GM19463 (cell line): ENCODE measurements at regions not wholly inside any gene's neighbourhood (a gene's known extent, or its start where the extent isn't known, plus 50 kb on each side); places are given as distances from the start of the nearest gene placed in this dataset.
A peak's percentile ranks its signal among the peaks of the same experiment; 100 is the strongest.
"Not testable (repeated sequence)": the region's sequence is repeated elsewhere in the genome, so short reads cannot be mapped to it uniquely, and the experiment has no call there.

Experiments
- ATAC-seq: cut with Tn5 transposase; IDR thresholded peaks from one replicate; pipeline ENCODE4 v1.9.1; 2021; ENCODE audit warnings: mild to moderate bottlenecking, moderate library complexity; ENCODE audit not compliant: unreplicated experiment

- no peak for ATAC-seq
Observed at GRCh38 chrX:111041018-111041462, 55.0 kb upstream of the PAK3 start.

GRCh38 chrX:111040377-111041017, 55.5 kb upstream of the PAK3 start:
- ATAC-seq, result no peak

- no peak for ATAC-seq
Observed at GRCh38 chrX:111039606-111040005, 56.4 kb upstream of the PAK3 start.

- ATAC-seq, result no peak
Observed at GRCh38 chrX:111035991-111036390, 60.0 kb upstream of the PAK3 start.

- no peak for ATAC-seq
Observed at GRCh38 chrX:111035256-111035655, 60.7 kb upstream of the PAK3 start.

- ATAC-seq, result not testable (repeated sequence)
Observed at GRCh38 chrX:111022998-111023397, 73.0 kb upstream of the PAK3 start.

GRCh38 chrX:111020283-111020682, 75.7 kb upstream of the PAK3 start:
- no peak for ATAC-seq

GRCh38 chrX:111013778-111014455, 82.1 kb upstream of the PAK3 start:
- no peak for ATAC-seq

GRCh38 chrX:111010111-111010510, 85.9 kb upstream of the PAK3 start:
- no peak for ATAC-seq

- no peak for ATAC-seq
Observed at GRCh38 chrX:111009256-111009655, 86.7 kb upstream of the PAK3 start.

GRCh38 chrX:111008126-111008525, 87.9 kb upstream of the PAK3 start:
- ATAC-seq, result no peak

GRCh38 chrX:111007238-111007637, 88.8 kb upstream of the PAK3 start:
- no peak for ATAC-seq

- ATAC-seq, result no peak
Observed at GRCh38 chrX:111006116-111006515, 89.9 kb upstream of the PAK3 start.

GRCh38 chrX:111005166-111005565, 90.8 kb upstream of the PAK3 start:
- no peak for ATAC-seq

GRCh38 chrX:111003118-111003517, 92.9 kb upstream of the PAK3 start:
- ATAC-seq, result no peak

- peak; percentile 69 for ATAC-seq
Observed at GRCh38 chrX:110992611-110993010, 103.4 kb upstream of the PAK3 start.

- ATAC-seq, result no peak
Observed at GRCh38 chrX:110989869-110990268, 106.1 kb upstream of the PAK3 start.

GRCh38 chrX:110989447-110989846, 106.5 kb upstream of the PAK3 start:
- ATAC-seq, result no peak

GRCh38 chrX:110987292-110987691, 108.7 kb upstream of the PAK3 start:
- no peak for ATAC-seq

- ATAC-seq, result no peak
Observed at GRCh38 chrX:110985470-110985869, 110.5 kb upstream of the PAK3 start.

GRCh38 chrX:110983024-110983423, 113.0 kb upstream of the PAK3 start:
- ATAC-seq, result no peak

GRCh38 chrX:110966839-110967238, 129.2 kb upstream of the PAK3 start:
- no peak for ATAC-seq

- ATAC-seq, result no peak
Observed at GRCh38 chrX:110966091-110966454, 129.9 kb upstream of the PAK3 start.
